GM23248 (cell line): ENCODE measurements at regions not wholly inside any gene's neighbourhood (a gene's known extent, or its start where the extent isn't known, plus 50 kb on each side); places are given as distances from the start of the nearest gene placed in this dataset.

Experiments used
- EZH2 ChIP-seq: fragments of 200-600 bp; sonication (generic); IDR thresholded peaks from 2 replicates; pipeline ENCODE4 v1.6.1; 2018; ENCODE audit warnings: antibody characterized with exemption, mild to moderate bottlenecking; ENCODE audit not compliant: insufficient read depth, poor library complexity, severe bottlenecking
- EZH2phosphoT487 ChIP-seq: fragments of 200-600 bp; sonication (generic); IDR thresholded peaks from 2 replicates; pipeline ENCODE4 v1.6.1; 2018; ENCODE audit warnings: antibody characterized with exemption, moderate library complexity, mild to moderate bottlenecking, low read depth; ENCODE audit not compliant: insufficient read depth

DNA sequence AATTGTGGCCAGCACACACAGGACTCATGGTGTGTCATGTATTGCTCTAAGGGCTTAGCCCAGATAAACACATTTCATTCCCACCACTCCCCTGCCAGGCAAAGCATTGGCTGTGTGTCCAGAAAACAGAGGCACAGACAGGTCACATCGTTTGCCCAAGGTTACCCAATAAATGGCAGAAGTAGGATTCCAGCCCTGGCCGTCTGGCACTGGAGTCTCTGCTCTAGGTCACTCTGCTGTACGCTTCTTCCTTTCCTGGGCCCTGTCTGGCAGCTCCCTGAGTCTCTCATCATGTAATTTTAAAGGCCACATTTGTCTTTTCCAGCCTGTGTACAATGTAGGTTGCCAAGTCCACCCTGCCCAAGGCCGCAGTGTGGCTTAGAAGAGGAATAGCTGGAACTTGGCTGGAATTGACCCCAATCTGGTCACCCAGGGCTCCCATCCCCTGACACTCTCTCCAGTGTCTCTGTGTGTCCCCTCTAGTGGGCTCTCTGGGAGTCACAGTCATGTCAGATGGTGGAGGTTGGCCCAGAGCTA, 264.5 kb upstream of the TSHZ3 start:
- TF ChIP-seq EZH2 (no peak), EZH2phosphoT487 (no peak)
